WTC11 (cell line): ENCODE measurements at regions not wholly inside any gene's neighbourhood (a gene's known extent, or its start where the extent isn't known, plus 50 kb on each side); places are given as distances from the start of the nearest gene placed in this dataset.

Experiments
- ATAC-seq: fragments of 200-7000 bp; cut with Tn5 transposase; 2 replicates; pipeline ENCODE4 v1.10.0; 2021; ENCODE audit warnings: mild to moderate bottlenecking, moderate library complexity
- CTCF ChIA-PET: fragments of 300-600 bp; sonication (Branson Sonifier 250); formaldehyde crosslinking; loops from one replicate; lab custom pipeline; 2021; ENCODE audit warnings: antibody characterized with exemption; lab: Charles Lee
- POLR2A ChIA-PET: fragments of 350-600 bp; sonication (Branson Sonifier 250); formaldehyde crosslinking; loops from one replicate; lab custom pipeline; 2021; ENCODE audit warnings: antibody characterized with exemption; lab: Charles Lee
- DNase-seq: peaks from one replicate; pipeline ENCODE4 v3.0.0; 2021; ENCODE audit warnings: low spot score
- H3K27ac Mint-ChIP-seq: 2 replicates; pipeline ENCODE4 v1.8.0; 2021; ENCODE audit warnings: mixed read lengths
- H3K27me3 Mint-ChIP-seq: 2 replicates; pipeline ENCODE4 v1.8.0; 2021; ENCODE audit warnings: low read depth, mild to moderate bottlenecking, moderate library complexity, mixed read lengths
- H3K36me3 Mint-ChIP-seq: 2 replicates; pipeline ENCODE4 v1.8.0; 2021; ENCODE audit warnings: mixed read lengths
- H3K4me1 Mint-ChIP-seq: 2 replicates; pipeline ENCODE4 v1.8.0; 2022; ENCODE audit warnings: mixed read lengths
- H3K4me3 Mint-ChIP-seq: 2 replicates; pipeline ENCODE4 v1.8.0; 2021; ENCODE audit warnings: mild to moderate bottlenecking, moderate library complexity, mixed read lengths
- H3K9me3 Mint-ChIP-seq: 2 replicates; pipeline ENCODE4 v1.8.0; 2021; ENCODE audit warnings: mixed read lengths
- AR ChIP-seq: fragments of 250-450 bp; sonication (Bioruptor Pico); IDR thresholded peaks from 2 replicates; pipeline ENCODE4 v1.9.0; 2021; ENCODE audit warnings: mild to moderate bottlenecking
- ATF3 ChIP-seq: sonication (generic); formaldehyde crosslinking; conservative IDR thresholded peaks from 2 replicates; pipeline ENCODE4 v1.8.1; 2022; ENCODE audit warnings: mild to moderate bottlenecking, missing genetic modification reagents
- ATF6 ChIP-seq: sonication (generic); formaldehyde crosslinking; IDR thresholded peaks from 2 replicates; pipeline ENCODE4 v1.8.1; 2023; ENCODE audit warnings: mild to moderate bottlenecking, missing genetic modification reagents
- CDX4 ChIP-seq: fragments of 250-450 bp; sonication (Bioruptor Pico); IDR thresholded peaks from 2 replicates; pipeline ENCODE4 v1.9.0; 2021; ENCODE audit warnings: moderate library complexity, mild to moderate bottlenecking, inconsistent platforms, borderline replicate concordance
- HMGXB4 ChIP-seq: sonication (generic); formaldehyde crosslinking; IDR thresholded peaks from 2 replicates; pipeline ENCODE4 v1.8.1; 2023; ENCODE audit warnings: mild to moderate bottlenecking, moderate library complexity, missing genetic modification reagents
- JUN ChIP-seq: sonication (generic); formaldehyde crosslinking; IDR thresholded peaks from 2 replicates; pipeline ENCODE4 v1.8.0; 2023; ENCODE audit warnings: mild to moderate bottlenecking, missing genetic modification reagents
- NFYB ChIP-seq: sonication (generic); formaldehyde crosslinking; conservative IDR thresholded peaks from 2 replicates; pipeline ENCODE4 v1.8.0; 2022; ENCODE audit warnings: low read depth, missing genetic modification reagents
- PRDM15 ChIP-seq: sonication (generic); formaldehyde crosslinking; IDR thresholded peaks from 2 replicates; pipeline ENCODE4 v1.8.0; 2022; ENCODE audit warnings: missing genetic modification reagents
- RORB ChIP-seq: fragments of 250-450 bp; sonication (Bioruptor Pico); IDR thresholded peaks from 2 replicates; pipeline ENCODE4 v1.9.0; 2021; ENCODE audit warnings: mild to moderate bottlenecking
- SMAD3 ChIP-seq: sonication (generic); formaldehyde crosslinking; IDR thresholded peaks from 2 replicates; pipeline ENCODE4 v1.8.0; 2022; ENCODE audit warnings: missing genetic modification reagents, mild to moderate bottlenecking, borderline replicate concordance
- TP53 ChIP-seq: sonication (generic); formaldehyde crosslinking; IDR thresholded peaks from 2 replicates; pipeline ENCODE4 v1.8.1; 2023; ENCODE audit warnings: mild to moderate bottlenecking, missing genetic modification reagents
- ZNF281 ChIP-seq: sonication (generic); formaldehyde crosslinking; IDR thresholded peaks from 2 replicates; pipeline ENCODE4 v1.8.0; 2023; ENCODE audit warnings: mild to moderate bottlenecking, missing genetic modification reagents
- ZNF532 ChIP-seq: fragments of 250-450 bp; sonication (Bioruptor Pico); IDR thresholded peaks from 2 replicates; pipeline ENCODE4 v1.9.0; 2021; ENCODE audit warnings: mild to moderate bottlenecking, borderline replicate concordance

- ATAC-seq: no peak
- H3K9me3 Mint-ChIP-seq: no peaks in the 10 kb centered on the region
- TF ChIP-seq TP53 (CRISPR knock-in tag): no peak
- no peak for TF ChIP-seq JUN (CRISPR knock-in tag)
- TF ChIP-seq, all 79 proteins: peak for 0
- Mint-ChIP-seq H3K27me3 (no peaks in the 10 kb centered on the region; the same call in 1 of the 2 replicates), H3K4me1 (no peaks in the 10 kb centered on the region), H3K27ac (no peak overlapping the region), H3K4me3 (no peak overlapping the region), H3K36me3 (no peaks in the 10 kb centered on the region)
- ChIA-PET CTCF (no interaction called here), POLR2A (no interaction called here)
- no peak for DNase-seq
Observed at GRCh38 chr14:101333335-101334280, 227.7 kb upstream of the DIO3 start.

GRCh38 chr14:101334656-101335055 is 226.6 kb upstream of the DIO3 start:
- no peak for DNase-seq
- H3K27ac Mint-ChIP-seq: no peak overlapping the region
- POLR2A ChIA-PET: no interaction called here
- CTCF ChIA-PET: interaction anchor here (1.0 kb wide), 1 partner anchor 46 kb away, joined by 3 read pairs; no protein-coding TSS in a partner anchor
- H3K27me3 Mint-ChIP-seq: no peaks in the 10 kb centered on the region; the same call in 1 of the 2 replicates
- no peak for ATAC-seq
- H3K36me3 Mint-ChIP-seq: no peaks in the 10 kb centered on the region
- no peak overlapping the region for H3K4me3 Mint-ChIP-seq
- no peaks in the 10 kb centered on the region for H3K4me1 Mint-ChIP-seq
- no peaks in the 10 kb centered on the region for H3K9me3 Mint-ChIP-seq
- TF ChIP-seq SMAD3 (CRISPR knock-in tag) (no peak), RORB (CRISPR knock-in tag) (no peak), ATF6 (no peak), PRDM15 (no peak), ATF3 (CRISPR knock-in tag) (no peak), JUN (CRISPR knock-in tag) (no peak), NFYB (CRISPR knock-in tag) (no peak), ZNF532 (no peak), HMGXB4 (CRISPR knock-in tag) (no peak), AR (CRISPR knock-in tag) (no peak), ZNF281 (CRISPR knock-in tag) (no peak), CDX4 (CRISPR knock-in tag) (no peak)
